DND-41 (cell line): ENCODE measurements at regions not wholly inside any gene's neighbourhood (a gene's known extent, or its start where the extent isn't known, plus 50 kb on each side); places are given as distances from the start of the nearest gene placed in this dataset.

Source experiments
- CTCF ChIP-seq: IDR thresholded peaks from 2 replicates; pipeline ENCODE4 v1.5.1; 2012; ENCODE audit warnings: borderline replicate concordance, low read length, moderate library complexity, mild to moderate bottlenecking; ENCODE audit not compliant: poor library complexity, severe bottlenecking; ENCODE audit errors: extremely low read depth
- EZH2 ChIP-seq: IDR thresholded peaks from 3 replicates; pipeline ENCODE4 v1.6.1; 2012; ENCODE audit warnings: borderline replicate concordance, low read depth, mild to moderate bottlenecking, moderate library complexity, low read length, inconsistent platforms; ENCODE audit not compliant: severe bottlenecking

DNA sequence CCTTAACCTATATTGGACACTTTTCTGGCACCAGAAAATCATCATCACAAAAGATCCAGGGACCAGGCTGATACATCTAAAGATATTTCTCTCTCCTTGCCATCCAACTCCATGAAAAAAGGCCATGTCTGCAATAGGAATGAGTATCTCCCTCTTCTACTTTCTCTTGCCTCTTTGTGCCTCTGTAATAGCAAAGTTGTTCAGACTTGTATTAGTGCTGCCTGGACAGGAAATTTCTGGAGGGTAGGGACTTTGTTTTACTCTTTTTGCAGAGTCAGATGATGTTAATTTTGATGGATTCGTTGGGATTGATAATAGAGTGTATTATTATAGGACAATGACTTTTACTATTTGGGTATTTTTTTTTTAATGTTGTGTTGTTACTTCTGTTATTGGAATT lies 376.3 kb downstream of the INHBA start:
- TF ChIP-seq CTCF (no peak), EZH2 (no peak)
